GM21528 (cell line): ENCODE measurements at regions not wholly inside any gene's neighbourhood (a gene's known extent, or its start where the extent isn't known, plus 50 kb on each side); places are given as distances from the start of the nearest gene placed in this dataset.

ENCODE experiments used
- ATAC-seq: cut with Tn5 transposase; IDR thresholded peaks from one replicate; pipeline ENCODE4 v1.9.1; 2021; ENCODE audit warnings: mild to moderate bottlenecking, moderate library complexity; ENCODE audit not compliant: unreplicated experiment, low FRiP score

DNA sequence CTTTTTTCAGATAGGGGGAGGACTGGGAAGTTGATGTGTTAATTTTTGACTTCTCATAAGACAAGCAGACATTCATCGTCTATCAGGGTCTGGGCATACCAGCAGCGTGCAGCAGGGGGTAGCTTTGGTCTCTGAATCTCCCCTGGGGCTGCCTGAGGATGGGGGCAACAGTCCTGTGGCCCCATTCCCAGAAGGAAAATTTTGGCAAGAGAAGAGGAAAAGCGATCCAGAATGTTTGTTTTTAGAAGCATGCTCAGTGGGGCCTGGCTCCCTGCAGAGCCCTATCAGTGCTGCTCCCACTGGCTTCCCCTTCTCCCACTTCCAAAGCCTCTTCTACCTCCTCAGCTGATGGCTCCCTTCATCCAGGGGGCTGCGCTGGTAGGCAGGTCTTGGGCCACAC, 194.8 kb upstream of the IL12B start:
- ATAC-seq, result no peak

DNA sequence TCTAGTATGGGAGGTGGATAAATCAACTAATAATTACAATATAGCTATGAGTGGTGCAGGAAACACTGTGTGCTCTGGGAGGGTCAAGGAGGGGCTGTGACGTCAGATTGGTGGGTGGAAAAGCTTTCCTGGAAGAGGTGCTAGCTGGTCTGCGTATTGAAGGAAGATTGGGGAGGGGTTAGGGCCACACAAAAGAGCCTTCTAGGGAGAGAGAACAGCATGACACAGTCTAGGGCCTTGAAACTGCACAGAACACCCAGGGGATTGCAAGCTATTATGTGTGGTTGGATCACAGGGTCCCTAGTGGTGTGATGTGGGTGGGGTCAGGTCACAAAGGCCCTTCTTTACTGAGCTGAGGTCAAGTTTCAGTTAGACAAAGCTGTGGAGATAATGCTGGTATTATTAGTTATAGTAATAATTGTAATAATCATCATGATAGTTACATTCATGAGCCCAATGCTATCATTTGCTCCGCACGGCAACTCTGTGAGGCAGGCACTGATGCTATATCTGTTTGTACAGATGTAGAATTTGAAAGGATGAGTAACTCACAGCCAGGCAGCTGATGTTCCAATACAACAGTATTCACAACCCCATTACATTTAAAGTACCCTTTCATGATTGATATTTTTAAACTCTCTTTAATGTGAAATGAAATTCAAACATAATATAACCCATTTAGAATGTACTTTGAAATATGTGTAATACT, 197.4 kb upstream of the IL12B start:
- ATAC-seq, result no peak

DNA sequence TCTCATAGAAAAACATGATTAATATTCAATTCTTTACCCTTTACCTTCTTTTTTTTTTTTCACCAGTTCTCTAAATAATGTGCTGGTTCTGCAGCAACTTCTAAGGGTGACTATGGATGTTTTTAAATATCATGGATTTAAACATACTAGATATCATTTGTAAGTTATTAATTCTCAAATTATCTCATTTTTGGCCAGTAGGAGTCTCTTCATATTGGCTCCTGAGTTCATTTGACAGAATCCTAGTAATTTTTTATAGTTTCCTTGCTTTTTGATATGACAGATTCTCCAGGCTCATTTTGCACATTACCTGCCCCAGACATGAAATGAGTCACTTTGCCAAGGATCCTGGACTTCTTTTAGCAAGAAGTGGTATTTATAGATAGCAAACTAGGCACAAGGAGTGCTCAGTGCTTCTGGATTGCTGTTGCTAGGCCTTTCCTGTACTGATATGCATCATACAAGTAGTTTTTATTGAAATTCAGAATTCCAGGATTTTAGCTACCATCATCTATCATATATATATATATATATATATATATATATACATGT, 201.3 kb upstream of the IL12B start:
- no peak for ATAC-seq

DNA sequence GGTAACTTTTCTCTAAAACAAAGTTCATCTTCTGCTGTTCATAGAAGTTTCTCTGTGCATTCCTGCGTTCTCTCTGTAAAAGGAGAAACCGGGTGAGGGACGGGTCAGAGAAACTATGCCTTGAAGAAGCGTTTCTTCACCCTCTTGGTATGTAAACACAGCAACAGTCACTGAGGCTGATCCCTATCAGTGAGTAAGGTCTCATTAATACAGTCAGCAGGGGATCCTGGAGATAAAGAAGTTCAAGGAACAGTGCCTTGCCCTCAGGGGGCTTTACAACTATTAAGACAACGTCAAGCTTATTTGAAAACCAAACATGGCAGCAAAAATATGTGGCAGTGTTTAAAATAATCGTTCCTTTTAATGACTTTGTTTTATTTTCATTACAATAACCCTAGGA, 202.9 kb upstream of the IL12B start:
- no peak for ATAC-seq

DNA sequence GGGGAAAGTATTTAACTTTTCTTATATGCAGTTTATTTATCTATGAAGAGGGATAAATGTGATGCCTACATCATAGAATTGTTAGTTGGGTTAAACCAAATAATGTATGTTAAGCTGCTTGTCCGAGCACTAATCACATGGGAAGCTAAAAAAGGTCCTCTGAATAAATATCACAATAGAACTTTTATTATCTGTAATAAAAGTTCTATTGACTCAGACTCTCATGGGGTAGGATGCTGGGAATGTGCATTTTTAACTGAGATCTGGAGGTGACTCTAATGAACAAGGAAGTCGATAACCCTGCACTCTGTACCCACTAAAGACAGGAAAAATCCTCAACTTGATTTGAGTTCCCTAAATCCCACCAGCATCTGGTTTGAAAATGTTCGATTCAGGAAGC, 205.9 kb upstream of the IL12B start:
- no peak for ATAC-seq

DNA sequence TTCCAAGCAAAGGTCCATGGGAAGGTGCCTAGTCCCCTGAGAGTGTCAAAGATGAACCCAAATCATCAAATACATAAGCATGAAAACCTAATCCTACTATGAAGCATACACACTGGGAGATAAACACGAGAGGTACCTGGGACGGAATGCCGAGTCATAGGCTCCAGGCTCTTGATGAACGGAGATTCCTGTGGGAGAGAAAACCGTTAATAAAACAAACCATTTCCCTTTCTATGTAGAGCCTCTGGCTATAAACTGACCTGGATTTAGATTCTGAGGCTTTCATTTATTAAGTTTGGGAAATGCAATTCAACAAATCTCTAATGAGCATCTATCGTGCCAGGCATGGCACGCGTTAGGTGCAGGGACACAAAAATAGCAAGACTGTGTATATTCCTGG, 206.4 kb upstream of the IL12B start:
- ATAC-seq, result no peak

DNA sequence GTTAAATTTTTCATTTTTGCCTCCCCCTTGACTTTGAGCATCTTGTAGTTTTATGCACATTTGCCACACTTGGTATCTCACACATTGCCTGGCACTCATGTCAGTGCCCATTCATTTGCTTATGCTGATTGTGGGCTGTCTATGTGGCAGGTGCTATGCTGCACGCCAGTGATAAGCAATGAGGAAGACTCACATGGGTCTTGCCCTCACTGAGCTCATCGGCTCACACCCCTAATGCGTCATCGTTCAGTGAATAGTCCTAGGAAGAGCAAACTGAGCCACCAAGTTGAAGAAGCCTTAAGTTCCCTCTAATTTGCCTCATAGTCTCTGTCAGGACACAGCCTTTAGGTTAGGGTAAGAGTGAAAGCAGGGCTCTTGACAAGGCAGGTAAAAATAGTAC, 209.4 kb upstream of the IL12B start:
- no peak for ATAC-seq

DNA sequence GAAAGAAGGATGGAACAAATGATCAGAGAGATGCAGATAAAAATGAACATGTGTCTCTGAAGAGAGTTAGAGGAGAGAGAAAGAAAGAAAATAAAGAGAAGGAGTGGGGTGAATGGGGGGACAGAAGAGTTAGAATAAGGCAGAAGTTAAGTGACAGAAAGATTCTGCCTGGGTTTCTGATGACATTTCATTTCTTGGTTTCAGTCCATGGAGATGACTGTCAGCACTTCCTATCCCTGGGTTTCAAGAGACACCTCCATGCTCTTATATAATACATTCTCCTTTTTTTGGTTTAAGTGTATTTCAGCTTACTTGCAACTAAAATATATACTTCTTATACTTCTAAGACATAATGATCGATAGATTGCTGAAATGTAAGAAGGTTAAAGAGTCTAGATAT, 213.0 kb upstream of the IL12B start:
- ATAC-seq, result no peak

DNA sequence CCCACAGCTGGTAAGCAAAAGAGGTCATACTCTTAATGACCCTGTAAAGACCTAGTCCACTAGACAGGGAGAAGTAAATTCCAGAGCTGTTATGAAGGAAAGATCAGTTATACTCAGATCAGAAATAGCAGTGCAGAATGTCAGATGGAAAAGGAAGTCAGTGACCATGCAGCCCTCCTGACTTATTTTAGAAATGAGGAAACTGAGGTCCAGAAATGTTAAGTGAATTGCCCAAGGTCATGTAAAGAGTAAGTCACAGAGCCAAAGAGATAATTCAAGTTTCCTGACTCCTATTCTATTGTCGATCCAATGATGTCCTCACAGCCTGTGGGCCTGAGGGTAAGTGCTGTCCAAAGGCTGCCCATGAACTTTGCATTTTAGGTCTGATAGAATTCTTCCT, 214.9 kb upstream of the IL12B start:
- ATAC-seq, result no peak

DNA sequence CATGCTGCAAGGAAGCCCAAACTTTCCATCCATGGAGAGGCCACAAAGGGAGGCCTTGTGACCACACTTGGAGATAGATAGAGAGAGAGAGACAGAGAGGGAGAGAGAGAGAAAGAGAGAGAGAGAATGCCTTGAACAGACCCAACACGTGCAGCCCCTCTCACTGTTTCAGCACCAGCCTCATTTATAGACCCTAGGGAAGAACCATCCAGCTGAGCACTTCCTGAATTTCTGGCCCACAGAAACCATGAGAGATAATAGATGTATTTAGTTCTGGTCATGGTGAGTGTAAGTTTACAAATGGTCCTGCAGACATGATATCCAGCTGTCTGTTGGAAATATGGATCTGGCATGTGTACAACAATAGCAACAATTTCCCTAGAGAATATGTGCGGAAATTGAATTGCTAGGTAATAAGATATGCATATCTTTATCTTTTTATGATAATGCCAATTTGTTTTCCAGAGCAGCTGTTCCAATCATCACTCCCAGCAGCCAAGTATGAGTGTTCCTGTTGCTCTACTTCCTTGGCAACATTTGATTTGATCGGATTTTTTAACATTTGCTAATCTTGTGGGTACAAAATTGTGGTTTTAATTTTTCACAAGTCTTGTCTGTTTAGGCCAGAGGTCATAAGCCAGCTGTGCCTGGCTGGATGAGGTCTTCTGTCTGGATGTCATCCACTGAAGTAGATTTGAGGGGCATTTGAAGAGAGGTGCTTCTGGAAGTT, 217.3 kb upstream of the IL12B start:
- ATAC-seq, result no peak

DNA sequence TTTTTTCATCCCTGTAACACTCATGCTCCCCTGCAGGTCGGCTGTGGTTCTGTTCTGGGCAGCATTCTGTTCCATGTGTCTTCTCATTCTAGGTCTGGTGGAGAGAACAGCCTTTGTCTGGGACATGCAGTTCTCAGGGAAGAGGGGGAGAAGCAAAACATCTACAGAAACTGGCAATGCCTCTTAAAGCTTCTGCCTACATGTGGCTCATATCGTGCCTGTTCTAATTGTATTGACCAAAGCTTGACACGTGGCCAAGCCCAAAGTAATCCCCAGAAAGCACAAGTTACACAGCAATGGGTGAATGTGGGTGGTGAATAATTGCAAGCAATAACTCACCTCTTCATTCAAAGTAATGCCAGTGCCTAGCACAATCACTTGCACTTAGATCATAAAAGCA, 218.2 kb upstream of the IL12B start:
- no peak for ATAC-seq

DNA sequence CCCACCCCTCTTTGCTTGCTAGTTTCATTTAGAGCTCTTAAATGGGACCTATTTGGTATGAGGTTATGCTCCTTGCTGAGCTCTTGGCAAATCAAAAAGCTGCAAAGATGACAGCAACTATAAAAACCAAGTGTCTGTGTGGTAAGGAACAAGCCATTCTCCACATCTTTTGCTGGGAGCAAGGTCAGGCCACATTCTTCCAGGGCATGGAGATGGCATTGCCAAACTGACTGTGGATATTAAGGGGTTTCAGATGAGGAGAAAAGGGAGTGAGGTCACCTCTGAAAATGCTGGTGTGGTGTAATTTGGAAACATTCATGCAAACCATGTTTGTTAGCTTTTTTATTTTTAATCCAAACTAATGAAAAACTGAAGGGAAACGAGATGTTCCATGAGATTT, 218.8 kb upstream of the IL12B start:
- ATAC-seq, result no peak

DNA sequence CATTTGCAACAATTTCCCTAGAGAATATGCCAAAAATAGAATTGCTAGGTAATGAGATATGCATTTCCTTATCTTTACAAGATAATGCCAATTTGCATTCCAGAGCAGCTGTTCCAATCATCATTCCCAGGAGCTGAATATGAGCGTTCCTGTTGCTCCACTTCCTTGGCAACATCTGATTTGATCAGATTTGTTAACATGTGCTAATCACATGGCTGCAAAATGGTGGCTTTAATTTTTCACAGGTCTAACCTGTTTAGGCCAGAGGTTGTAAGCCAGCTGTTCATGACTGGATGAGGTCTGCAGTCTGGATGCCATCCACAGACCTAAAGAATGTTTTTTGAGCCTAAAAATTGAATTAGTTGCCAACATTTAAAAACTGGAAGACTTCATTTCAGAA, 220.7 kb upstream of the IL12B start:
- no peak for ATAC-seq

DNA sequence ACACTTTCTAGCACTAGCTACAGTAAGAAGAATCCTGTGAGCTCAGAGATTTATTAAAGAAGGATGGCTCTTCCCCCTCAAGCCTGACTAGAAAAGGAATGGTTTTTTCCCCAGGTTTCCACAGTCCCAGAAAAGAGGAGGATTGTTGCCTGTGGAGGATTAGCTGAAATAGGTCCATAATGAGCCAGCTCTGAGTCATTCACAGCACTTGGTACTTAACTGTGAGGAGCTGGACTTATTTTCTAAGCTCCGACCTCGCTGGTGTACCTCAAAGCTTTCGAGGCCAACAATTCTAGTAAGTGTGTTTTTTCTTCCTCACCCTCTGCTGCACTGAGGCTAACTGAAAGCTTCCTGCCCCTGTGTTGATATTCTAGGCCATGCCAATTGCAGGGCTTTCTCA, 222.5 kb upstream of the IL12B start:
- no peak for ATAC-seq

DNA sequence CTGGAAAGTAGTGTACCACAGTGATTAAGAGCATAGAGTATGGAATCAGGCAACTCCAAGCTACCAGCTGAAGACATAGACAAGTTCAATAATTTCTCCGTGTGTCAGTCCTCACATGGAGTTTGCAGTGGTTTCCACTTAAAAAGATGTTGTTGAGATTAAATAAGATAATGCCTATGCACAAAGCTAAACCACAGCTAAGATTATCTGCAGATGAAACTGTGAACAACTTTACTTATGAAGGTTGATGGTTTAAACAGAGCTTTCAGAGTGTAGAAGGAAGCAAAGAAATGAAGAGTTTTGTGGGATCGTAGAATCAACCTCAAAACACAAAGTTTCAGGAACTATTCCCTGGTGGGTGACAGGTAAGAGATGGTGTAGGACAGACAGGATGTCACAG, 223.5 kb upstream of the IL12B start:
- no peak for ATAC-seq

DNA sequence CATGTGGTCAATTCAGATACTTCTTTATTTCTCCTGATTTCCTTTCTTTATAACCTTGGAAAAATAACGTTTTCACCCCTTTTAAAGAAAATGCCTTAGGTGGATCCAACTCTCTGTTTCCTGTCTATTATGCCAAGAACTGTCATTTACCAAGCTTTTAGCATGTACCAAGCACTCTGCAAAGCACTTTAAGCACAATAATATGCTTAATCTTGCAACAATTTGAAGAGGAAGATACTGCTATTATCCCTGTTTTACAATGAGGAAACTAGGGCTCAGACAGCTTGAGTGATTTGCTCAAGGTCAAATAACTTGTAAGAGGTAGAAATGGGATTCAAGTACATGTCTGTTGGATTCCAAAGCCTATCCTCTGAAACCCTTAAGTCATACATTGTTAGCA, 224.8 kb upstream of the IL12B start:
- ATAC-seq, result no peak

DNA sequence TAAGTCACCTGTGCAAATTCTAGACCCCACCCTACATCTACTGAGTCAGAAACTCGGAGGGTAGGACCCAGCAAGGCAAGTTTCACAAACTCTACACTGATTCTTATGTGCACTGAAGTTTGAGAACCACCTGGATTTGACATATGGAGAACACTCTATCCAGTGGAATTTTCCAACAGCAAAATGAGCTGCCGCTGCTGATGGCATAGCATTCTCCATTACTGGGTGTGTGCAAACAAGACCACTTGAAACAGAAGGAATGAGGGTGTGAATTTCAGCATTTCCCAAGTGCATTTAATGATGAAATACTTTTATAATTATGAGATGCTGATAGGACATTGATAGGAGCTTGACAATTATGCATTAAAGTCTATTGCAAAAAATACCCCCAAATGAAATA, 229.1 kb upstream of the IL12B start:
- ATAC-seq, result no peak

DNA sequence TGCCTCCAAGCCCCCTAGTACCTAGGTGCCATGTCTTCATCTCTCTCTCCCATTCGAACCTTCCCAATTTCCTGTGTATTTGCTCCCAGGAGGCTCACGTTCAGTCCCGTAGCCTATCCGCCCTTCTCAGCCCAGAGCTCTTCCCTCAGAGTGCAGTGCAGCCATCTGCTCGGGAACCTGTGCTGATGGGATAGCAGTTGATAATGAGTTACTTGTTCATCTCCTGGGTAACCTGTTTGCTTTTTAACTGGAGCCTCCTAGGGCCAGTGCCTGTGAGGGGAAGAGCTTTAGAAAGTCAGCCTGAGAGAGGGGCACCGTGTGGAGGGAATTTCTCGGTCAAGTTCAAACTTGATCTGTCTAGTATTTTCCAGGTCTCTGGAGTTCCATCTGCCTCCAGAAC, 229.8 kb upstream of the IL12B start:
- no peak for ATAC-seq

DNA sequence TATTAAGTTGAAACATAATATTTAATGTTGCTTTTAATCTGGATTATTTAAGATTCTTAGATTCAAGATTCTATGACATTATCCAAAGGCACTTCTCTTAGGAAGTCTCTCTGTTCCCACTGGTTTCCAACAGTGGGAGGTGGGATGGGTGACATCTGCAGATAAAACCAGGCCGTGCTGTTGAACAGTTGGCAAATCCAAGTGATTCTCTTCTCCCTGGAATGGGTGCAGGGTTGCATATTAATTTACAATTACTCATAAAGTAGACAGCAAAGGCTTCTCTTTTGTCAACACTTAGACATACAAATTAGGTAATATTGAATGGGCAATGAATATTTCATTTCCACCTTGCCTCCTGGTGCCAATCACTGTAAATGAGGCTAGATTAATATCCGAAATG, 233.7 kb upstream of the IL12B start:
- no peak for ATAC-seq

DNA sequence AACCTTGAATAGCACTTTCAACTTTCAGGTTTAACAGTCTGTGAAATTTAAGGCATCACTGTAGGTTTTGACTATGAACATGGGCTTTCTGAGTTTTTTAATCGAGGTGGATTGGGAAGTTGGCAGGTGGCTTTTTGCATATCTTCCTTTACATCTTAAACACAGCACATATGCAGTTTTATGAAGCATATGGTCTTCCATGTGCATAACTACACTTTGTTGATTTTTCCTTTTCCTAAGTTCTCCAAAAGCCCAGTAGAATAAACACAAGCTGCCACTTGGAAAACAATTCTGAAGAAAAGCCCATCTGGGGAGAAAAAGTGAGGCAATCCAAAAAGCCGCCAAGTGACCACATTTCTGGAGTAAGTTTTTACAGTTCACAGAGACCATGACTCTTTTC, 236.5 kb upstream of the IL12B start:
- no peak for ATAC-seq

DNA sequence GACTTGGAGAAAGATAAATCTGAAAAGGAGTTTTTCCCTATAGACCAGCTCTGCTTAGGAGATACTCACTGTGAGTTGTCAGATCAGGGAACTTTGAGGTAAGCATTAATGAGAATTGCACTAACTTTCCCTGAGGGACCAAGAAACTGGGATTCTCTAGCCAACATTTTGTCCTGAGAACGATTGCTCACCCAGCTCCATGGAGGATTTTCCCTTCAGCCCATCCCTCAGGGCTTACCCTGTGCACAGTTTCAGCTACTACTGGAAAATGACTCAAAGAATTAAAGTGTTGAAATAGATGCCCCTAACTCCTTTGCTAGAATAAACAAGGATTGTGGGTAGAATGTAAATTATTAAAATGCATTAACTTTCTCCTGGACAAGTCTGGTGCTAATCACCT, 237.2 kb upstream of the IL12B start:
- ATAC-seq, result no peak
